A549 (cell line): ENCODE measurements at regions not wholly inside any gene's neighbourhood (a gene's known extent, or its start where the extent isn't known, plus 50 kb on each side); places are given as distances from the start of the nearest gene placed in this dataset.

ENCODE experiments used
- CEBPB ChIP-seq, 2 experiments: fragments of >200 bp in 1 of 2; sonication (Bioruptor Twin) in 1 of 2; formaldehyde crosslinking in 1 of 2; IDR thresholded peaks; 2 replicates each; pipeline ENCODE4 v1.6.1; 2012 to 2016
- CTCF ChIP-seq: fragments of >200 bp; sonication (Bioruptor Twin); formaldehyde crosslinking; IDR thresholded peaks from 3 replicates; pipeline ENCODE4 v1.5.1; 2016
- POLR2A ChIP-seq: IDR thresholded peaks from 2 replicates; pipeline ENCODE4 v1.6.1; 2012; ENCODE audit warnings: mild to moderate bottlenecking, low read length
- RCOR1 ChIP-seq: fragments of 150-350 bp; IDR thresholded peaks from 2 replicates; pipeline ENCODE4 v1.6.1; 2014; ENCODE audit warnings: antibody characterized with exemption, low read length, low read depth
- SREBF2 ChIP-seq: fragments of 450-650 bp; IDR thresholded peaks from 2 replicates; pipeline ENCODE4 v1.6.1; 2014; ENCODE audit warnings: mild to moderate bottlenecking, moderate library complexity
- USF2 ChIP-seq: fragments of 450-650 bp; IDR thresholded peaks from 2 replicates; pipeline ENCODE4 v1.6.1; 2014; ENCODE audit warnings: antibody characterized with exemption

- no peak for TF ChIP-seq SREBF2
- no peak for TF ChIP-seq POLR2A
- no peak for TF ChIP-seq CTCF
- TF ChIP-seq CEBPB (IDR thresholded peaks at IDR 0.05): no peak
- TF ChIP-seq USF2: no peak
- no peak for TF ChIP-seq RCOR1
These were observed 324.0 kb upstream of the PDE3A start for GRCh38 chr12:20044351-20044750.
